ENCODE measurements at regions not wholly inside any gene's neighbourhood (a gene's known extent, or its start where the extent isn't known, plus 50 kb on each side); places are given as distances from the start of the nearest gene placed in this dataset.

DNA sequence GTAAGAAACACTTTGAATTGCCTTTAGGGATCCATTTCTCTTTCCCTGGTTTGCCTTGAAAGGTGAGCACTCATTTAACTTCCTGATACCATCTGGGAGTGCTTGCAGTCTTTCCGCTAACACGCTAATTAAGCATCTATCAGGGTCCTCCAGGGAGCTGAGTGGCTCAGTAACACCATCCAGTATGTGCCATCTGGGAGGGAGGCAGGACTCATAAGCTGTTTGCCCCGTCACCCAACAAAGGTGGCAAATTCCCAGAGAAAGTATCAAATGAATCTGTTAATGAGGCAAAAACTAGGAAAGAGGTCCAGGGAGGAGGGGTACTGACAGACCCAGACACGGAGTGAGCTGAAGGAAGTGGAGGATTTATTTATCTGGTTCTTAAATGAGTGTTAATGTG, 430.9 kb downstream of the HLX start:
- Histone ChIP-seq H3K27ac (no peak overlapping the region), H3K4me3 (no peak overlapping the region), H3K4me1 (no peaks in the 10 kb centered on the region), H3K9me3 (no peaks in the 10 kb centered on the region), H3K36me3 (no peaks in the 10 kb centered on the region), H3K27me3 (no peaks in the 10 kb centered on the region)
- no peak for DNase-seq
- TF ChIP-seq CTCF (IDR thresholded peaks at IDR 0.05): no peak
- ATAC-seq: no peak
- no peak for FAIRE-seq
- 45 to 56% methylated on average over 4 of the region's 4 CpGs for WGBS, 2 donors
- intact Hi-C loops (cut with DNase I): no loop called here

GRCh38 chr1:221315330-221315729, 426.6 kb downstream of the DUSP10 start:
- Histone ChIP-seq H3K9me3 (no peaks in the 10 kb centered on the region), H3K36me3 (no peaks in the 10 kb centered on the region), H3K27ac (no peak overlapping the region), H3K4me3 (no peak overlapping the region), H3K27me3 (no peaks in the 10 kb centered on the region), H3K4me1 (no peaks in the 10 kb centered on the region)
- peak in 2 of 4 donors; percentile 9 to 58 for ATAC-seq
- 23 to 32% methylated on average over 3 of the region's 3 CpGs for WGBS, 2 donors
- intact Hi-C loops (cut with DNase I): no loop called here
- FAIRE-seq: no peak
- no peak for DNase-seq
- no peak for TF ChIP-seq CTCF (IDR thresholded peaks at IDR 0.05)

GRCh38 chr1:221316491-221317056, 425.3 kb downstream of the DUSP10 start:
- no peaks in the 10 kb centered on the region for H3K4me1 ChIP-seq
- intact Hi-C loops (cut with DNase I): no loop called here
- no peaks in the 10 kb centered on the region for H3K36me3 ChIP-seq
- H3K9me3 ChIP-seq: no peaks in the 10 kb centered on the region
- WGBS, 2 donors: 55 to 75% methylated on average over 1 of the region's 1 CpG
- H3K4me3 ChIP-seq: no peak overlapping the region
- no peak for ATAC-seq
- no peak for DNase-seq
- H3K27ac ChIP-seq: no peak overlapping the region
- FAIRE-seq: no peak
- no peaks in the 10 kb centered on the region for H3K27me3 ChIP-seq
- no peak for TF ChIP-seq CTCF (IDR thresholded peaks at IDR 0.05)

GRCh38 chr1:221317537-221317936, 424.4 kb downstream of the DUSP10 start:
- FAIRE-seq (no peak), DNase-seq (no peak), ATAC-seq (no peak)
- H3K4me3 ChIP-seq: no peak overlapping the region
- intact Hi-C loops (cut with DNase I): no loop called here
- no peaks in the 10 kb centered on the region for H3K27me3 ChIP-seq
- H3K27ac ChIP-seq: no peak overlapping the region
- no peak for TF ChIP-seq CTCF (IDR thresholded peaks at IDR 0.05)
- H3K36me3 ChIP-seq: no peaks in the 10 kb centered on the region
- H3K4me1 ChIP-seq: no peaks in the 10 kb centered on the region
- 56 to 63% methylated on average over 3 of the region's 3 CpGs for WGBS, 2 donors
- no peaks in the 10 kb centered on the region for H3K9me3 ChIP-seq

DNA sequence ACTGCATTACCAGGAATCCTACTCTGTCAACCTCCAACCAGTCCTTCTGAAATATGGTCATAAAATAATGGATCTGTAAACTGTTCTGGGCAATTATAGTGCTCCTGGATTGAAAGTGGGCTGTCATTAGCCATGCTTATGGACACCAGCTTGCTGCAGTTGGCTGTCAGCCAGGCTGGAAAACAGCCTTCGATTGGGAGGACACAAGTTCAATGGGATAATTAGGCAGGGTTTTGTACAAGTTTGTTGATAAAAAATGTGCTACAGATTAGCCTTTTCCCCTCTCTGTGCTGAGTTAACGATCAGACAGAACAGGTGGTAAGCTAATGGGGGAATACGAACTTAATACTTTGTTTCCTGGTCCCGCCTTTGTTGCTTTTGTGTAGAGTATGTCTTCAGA, 413.9 kb downstream of the DUSP10 start:
- Histone ChIP-seq H3K4me3 (no peak overlapping the region), H3K9me3 (no peaks in the 10 kb centered on the region), H3K27me3 (no peaks in the 10 kb centered on the region), H3K27ac (no peak overlapping the region), H3K36me3 (no peaks in the 10 kb centered on the region), H3K4me1 (no peaks in the 10 kb centered on the region)
- 27 to 28% methylated on average over 4 of the region's 4 CpGs for WGBS, 2 donors
- TF ChIP-seq CTCF (IDR thresholded peaks at IDR 0.05): no peak
- intact Hi-C loops (cut with DNase I): no loop called here
- ATAC-seq: no peak
- DNase-seq: no peak
- no peak for FAIRE-seq
